ENCODE measurements at regions not wholly inside any gene's neighbourhood (a gene's known extent, or its start where the extent isn't known, plus 50 kb on each side); places are given as distances from the start of the nearest gene placed in this dataset.

DNA sequence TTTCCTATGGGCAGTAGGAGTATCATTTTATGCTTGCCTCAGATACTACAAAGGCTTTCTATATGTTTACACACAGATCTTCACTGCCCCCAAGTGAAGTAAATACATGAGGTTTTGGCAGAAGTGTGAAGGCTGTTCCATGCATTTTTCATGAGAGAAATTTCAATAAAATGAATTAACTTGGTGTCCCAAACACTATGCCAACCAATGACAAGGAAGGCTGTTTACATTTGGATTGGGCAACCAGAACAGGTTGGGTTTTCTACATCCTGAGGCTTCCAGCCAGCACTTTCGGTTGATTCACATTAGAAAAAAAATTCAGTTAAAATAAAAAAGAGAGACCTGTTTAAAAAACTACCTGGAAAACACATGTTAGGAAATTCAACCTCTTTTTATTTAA lies 625.4 kb downstream of the KCNJ2 start:
- no peak for DNase-seq (ENCODE audit: low spot score)
- intact Hi-C loops (cut with DNase I), result no loop called here

GRCh38 chr17:70795620-70796019 lies 626.3 kb downstream of the KCNJ2 start:
- DNase-seq (ENCODE audit: low spot score), result no peak
- intact Hi-C loops (cut with DNase I), result no loop called here

DNA sequence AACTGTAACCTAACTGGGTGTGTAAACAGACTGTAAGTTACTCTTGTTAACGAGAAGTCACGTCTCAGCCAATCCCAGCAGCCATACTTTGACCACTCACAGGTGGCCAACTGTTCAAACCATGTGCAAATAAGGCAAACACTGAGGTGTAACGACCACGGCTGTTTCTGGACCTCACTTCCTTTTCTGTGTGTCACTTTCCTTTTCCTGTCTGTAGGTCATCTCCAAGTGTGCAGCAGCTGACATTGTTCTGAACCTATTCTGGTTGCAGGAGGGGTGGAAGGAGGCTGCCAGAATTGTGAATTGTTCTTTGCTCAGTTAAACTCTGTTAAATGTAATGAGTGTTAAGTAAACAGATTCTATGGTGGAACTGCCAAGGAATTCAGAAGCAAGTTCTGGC lies 627.4 kb downstream of the KCNJ2 start:
- no peak for DNase-seq (ENCODE audit: low spot score)
- intact Hi-C loops (cut with DNase I), result no loop called here

GRCh38 chr17:70797166-70797565 lies 627.8 kb downstream of the KCNJ2 start:
- DNase-seq (ENCODE audit: low spot score), result no peak
- intact Hi-C loops (cut with DNase I), result no loop called here

- intact Hi-C loops (cut with DNase I), result no loop called here
- no peak for DNase-seq (ENCODE audit: low spot score)
These were observed 634.8 kb downstream of the KCNJ2 start for GRCh38 chr17:70804161-70804560.

DNA sequence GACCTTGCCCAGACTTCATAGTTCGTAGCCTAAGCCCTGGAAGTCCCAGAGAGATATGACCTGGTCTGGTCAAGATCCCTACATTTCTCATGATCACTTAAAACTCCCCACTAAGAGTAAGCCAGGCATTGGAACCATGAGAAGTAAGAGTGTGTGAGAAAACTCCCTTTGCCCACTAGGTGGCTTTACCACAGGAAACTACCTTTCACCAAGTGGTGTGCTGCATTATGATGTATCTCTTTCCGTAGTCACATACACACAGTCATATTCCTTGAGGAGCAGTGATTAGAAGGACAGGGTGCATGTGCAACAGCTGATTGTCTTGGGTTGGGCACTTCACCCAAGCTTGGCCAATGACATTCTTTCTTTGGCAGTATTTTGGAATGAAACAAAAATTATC lies 639.3 kb downstream of the KCNJ2 start:
- intact Hi-C loops (cut with DNase I), result no loop called here
- no peak for DNase-seq (ENCODE audit: low spot score)

- intact Hi-C loops (cut with DNase I), result no loop called here
These were observed 641.3 kb downstream of the KCNJ2 start for GRCh38 chr17:70810609-70811008.

DNA sequence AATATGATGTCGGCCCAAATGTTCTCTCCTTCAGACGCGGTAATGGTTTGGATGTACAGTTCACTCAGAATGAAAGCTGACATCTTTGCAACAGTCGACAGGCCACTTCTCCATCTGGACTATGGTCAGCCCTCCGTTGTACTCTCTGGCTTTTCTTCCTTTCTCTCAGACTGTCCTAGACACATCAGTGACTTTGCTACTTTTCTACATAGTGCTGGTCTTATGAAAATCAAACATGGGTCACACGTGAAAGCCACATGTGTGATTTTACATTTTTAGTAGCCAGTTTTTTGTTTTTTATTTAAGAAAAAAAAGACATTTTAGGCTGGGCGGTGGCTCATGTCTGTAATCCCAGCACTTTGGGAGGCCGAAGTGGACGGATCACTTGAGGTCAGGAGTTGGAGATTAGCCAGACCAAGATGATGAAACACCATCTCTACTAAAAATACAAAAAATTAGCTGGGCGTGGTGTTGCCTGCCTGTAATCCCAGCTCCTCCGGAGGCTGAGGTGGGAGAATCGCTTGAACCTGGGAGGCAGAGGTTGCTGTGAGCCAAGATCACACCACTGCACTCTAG lies 644.1 kb downstream of the KCNJ2 start:
- DNase-seq (ENCODE audit: low spot score), result no peak
- intact Hi-C loops (cut with DNase I), result no loop called here

More at GRCh38 chr17:70810609-70811008, 641.3 kb downstream of the KCNJ2 start:
- no peak for DNase-seq (ENCODE audit: low spot score)

DNA sequence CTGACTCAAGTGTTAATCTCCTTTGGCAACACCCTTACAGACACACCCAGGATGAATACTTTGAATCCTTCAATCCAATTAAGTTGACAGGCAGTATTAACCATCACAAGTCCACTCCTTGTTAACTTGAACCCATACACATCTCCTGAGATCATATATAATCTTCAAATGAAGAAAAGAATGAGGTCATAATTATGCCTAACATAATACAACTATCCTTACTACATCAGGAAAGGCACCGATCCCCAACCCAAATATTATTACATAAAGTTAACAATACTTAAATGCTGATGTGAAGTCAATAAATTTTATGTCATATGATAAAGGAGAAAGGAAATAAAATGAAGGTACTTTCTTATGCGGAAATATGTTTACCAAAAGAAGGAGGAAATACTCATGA lies 649.9 kb downstream of the KCNJ2 start:
- no peak for DNase-seq (ENCODE audit: low spot score)
- intact Hi-C loops (cut with DNase I), result no loop called here

GRCh38 chr17:70820276-70820675 lies 650.9 kb downstream of the KCNJ2 start:
- intact Hi-C loops (cut with DNase I), result no loop called here

GRCh38 chr17:70825321-70826125 lies 656.2 kb downstream of the KCNJ2 start:
- intact Hi-C loops (cut with DNase I), result no loop called here
- no peak for DNase-seq (ENCODE audit: low spot score)

More at GRCh38 chr17:70820276-70820675, 650.9 kb downstream of the KCNJ2 start:
- DNase-seq (ENCODE audit: low spot score), result no peak

DNA sequence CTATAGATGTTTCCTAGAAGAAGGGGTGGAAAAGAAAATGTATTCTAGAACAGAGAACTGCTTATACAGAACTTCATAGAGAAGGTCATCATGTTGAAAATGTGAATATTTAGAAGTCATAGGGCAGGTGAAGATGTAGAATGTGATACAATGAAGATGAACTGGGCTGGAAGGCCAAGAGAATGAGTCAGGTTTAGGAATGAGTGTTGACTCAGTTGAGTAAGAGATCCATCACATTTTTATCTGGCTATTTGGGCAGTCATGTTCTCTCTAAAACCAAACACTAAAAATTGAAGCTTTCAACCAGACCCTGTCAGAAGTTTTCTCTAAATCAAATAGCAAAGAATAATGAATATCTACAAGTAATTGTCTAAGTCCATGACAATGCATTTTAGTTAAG lies 660.5 kb downstream of the KCNJ2 start:
- intact Hi-C loops (cut with DNase I), result no loop called here
- no peak for DNase-seq (ENCODE audit: low spot score)

DNA sequence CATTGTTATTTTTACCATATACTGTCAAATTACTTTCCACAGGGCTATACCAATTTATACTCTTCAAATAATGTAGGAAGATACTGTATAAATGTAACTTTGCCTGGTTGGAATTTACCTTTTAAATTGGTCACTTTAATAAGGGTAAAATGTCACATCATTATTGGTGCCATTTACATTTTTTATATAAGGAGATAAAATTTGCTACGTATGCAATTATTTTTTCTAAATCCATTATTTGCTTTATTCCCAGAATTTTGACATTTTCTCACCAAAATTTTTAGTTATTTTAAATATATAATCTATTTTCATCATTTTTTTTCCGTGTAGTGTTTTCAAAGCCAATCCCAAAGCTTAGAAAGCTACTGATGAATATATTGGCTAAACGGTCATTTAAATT lies 664.7 kb downstream of the KCNJ2 start:
- intact Hi-C loops (cut with DNase I), result no loop called here

GRCh38 chr17:70848785-70849184 lies 679.5 kb downstream of the KCNJ2 start:
- intact Hi-C loops (cut with DNase I), result no loop called here
- no peak for DNase-seq (ENCODE audit: low spot score)

More for the DNA sequence above, 664.7 kb downstream of the KCNJ2 start:
- DNase-seq (ENCODE audit: low spot score), result no peak

DNA sequence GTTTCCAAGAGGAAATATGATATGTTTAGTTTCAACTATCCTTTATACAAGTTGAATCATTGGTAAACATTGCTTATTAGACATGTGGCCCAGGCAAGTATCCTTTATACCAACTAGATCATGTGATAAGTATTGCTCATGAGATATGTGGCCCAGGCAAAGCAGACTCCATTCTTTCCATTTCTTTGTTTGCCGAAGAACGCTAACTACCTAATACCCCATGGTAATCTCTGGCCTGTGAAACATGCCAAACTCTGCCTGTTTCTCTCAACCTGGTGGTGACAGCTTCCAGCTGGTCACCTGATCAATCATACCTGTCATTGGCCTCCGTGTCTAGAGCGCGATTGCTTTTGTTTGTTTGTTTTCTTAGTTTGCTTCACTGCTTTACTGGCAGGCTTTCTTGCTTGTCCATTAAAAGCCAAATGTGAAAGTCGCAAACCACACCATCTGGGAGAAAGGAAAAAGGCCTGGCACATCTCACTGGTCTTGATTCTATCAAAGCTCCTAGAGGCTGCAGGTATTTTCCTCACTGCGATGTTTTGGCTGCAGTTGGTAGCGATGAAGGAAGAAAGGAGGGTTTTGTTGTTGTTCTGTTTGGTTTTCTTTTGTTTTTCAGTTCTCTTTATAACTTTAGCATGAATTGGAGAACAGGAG lies 686.2 kb downstream of the KCNJ2 start:
- no peak for DNase-seq (ENCODE audit: low spot score)
- intact Hi-C loops (cut with DNase I), result no loop called here

DNA sequence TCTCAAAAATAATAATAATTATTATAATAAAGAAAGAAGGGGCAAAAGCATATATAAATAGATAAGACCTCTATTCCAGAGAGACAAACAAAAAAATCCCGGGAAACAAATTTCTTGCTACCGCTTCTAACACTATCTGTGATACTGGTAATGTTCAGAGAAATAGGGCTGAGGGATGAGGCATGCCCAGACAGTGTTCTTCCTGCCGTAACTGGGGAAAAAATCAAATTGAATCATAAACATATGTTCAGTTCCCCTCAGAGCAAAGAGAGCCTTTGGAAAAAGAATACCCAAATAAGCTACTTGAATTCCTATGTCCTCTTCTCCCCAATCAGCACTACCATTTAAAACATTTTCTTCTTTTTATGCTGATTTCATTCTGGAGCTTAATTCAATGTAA lies 688.0 kb downstream of the KCNJ2 start:
- intact Hi-C loops (cut with DNase I), result no loop called here

DNA sequence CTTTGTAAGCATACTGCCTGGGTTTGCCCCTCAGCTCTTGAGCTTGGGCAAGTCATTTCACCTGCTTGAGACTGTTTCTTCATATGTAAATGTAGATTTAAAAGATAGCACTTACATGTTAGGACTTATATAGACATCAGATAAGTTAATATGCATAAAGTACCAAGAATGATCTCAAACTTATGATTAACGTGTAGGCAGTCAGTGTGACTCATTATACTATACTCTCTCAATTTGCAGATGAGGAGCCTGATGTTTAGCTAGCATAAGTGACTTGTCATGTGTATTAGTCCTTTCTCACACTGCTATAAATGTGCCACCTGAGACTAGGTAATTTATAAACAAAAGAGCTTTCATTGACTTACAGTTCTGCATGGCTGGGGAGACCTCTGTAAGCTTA lies 690.5 kb downstream of the KCNJ2 start:
- no peak for DNase-seq (ENCODE audit: low spot score)
- intact Hi-C loops (cut with DNase I), result no loop called here

More for the DNA sequence above, 688.0 kb downstream of the KCNJ2 start:
- no peak for DNase-seq (ENCODE audit: low spot score)

DNA sequence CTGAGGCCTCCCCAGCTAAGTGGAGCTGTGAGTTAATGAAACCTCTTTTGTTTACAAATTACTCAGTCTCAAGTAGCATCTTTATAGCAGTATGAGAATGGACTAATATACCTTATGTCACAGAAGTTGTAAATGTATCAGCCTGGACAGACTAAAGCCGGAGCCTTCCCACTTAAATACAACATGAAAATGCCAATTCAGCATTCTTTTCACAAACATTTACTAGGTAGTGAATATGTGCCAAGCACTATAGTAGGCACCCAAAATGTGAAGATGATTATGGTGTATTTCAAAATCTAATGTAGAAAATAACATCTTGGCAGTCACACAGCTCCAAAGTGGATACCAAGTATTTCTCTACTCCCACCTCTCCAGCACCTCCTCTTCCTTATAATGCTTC lies 693.0 kb downstream of the KCNJ2 start:
- no peak for DNase-seq (ENCODE audit: low spot score)
- intact Hi-C loops (cut with DNase I), result no loop called here

- intact Hi-C loops (cut with DNase I), result no loop called here
- no peak for DNase-seq (ENCODE audit: low spot score)
These were observed 694.3 kb downstream of the KCNJ2 start for GRCh38 chr17:70863436-70864248.
